Heart left ventricle (tissue), 13 donors: ENCODE measurements at regions not wholly inside any gene's neighbourhood (a gene's known extent, or its start where the extent isn't known, plus 50 kb on each side); places are given as distances from the start of the nearest gene placed in this dataset.

Source experiments
- POLR2A ChIP-seq, 2 donors: fragments of 450-650 bp; IDR thresholded peaks; one replicate each; pipeline ENCODE4 v1.6.1; 2017; ENCODE audit warnings: antibody characterized with exemption in 2 of 2, mild to moderate bottlenecking in 2 of 2, moderate library complexity in 2 of 2
- TF ChIP-seq, protein P1 (sequence below), 12 donors: fragments of 200-600 bp; sonication (generic) in 4 of 12; IDR thresholded peaks; one replicate each; pipeline versions ENCODE4 v1.5.0 to v1.8.0; 2018 to 2022; ENCODE audit warnings: antibody characterized with exemption in 12 of 12, mild to moderate bottlenecking in 5 of 12
- donor health status: ischemic (EF 13 %, LVEDD 7.1; RV severe dilation, severe dysfunction).
- donor health status: DM: no; HTN: yes; CAD: no.
- donor health status: DM: no; HTN: no; CAD: no.
- donor health status: ischemic (EF 25% LVEDD 6.9; RV normal size, moderate dysfunction).
- donor health status: ischemic (EF 25% LVEDD 5.7; RV mildly dilated, moderate dysfunction).
- donor health status: ischemic (EF 35%, LVEDD 5.7; RV mildly dilated, moderate dysfunction).
- donor health status: nonischemic (EF 11% LVEDD 7.7; RV severe dilation, severe dysfunction).
- donor health status: DM: yes; HTN: yes; CAD: no.
- donor health status: PGD.
- donor health status: ischemic (EF 29% LVEDD 5.4; RV normal size, mild dysfunction).
- donor health status: nonischemic (EF 23%, LVEDD 6.1; RV moderate dilation, normal function).

GRCh38 chr5:9922719-9923118 is 292.6 kb upstream of the TAS2R1 start:
- TF ChIP-seq, protein P1, sequence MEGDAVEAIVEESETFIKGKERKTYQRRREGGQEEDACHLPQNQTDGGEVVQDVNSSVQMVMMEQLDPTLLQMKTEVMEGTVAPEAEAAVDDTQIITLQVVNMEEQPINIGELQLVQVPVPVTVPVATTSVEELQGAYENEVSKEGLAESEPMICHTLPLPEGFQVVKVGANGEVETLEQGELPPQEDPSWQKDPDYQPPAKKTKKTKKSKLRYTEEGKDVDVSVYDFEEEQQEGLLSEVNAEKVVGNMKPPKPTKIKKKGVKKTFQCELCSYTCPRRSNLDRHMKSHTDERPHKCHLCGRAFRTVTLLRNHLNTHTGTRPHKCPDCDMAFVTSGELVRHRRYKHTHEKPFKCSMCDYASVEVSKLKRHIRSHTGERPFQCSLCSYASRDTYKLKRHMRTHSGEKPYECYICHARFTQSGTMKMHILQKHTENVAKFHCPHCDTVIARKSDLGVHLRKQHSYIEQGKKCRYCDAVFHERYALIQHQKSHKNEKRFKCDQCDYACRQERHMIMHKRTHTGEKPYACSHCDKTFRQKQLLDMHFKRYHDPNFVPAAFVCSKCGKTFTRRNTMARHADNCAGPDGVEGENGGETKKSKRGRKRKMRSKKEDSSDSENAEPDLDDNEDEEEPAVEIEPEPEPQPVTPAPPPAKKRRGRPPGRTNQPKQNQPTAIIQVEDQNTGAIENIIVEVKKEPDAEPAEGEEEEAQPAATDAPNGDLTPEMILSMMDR (IDR thresholded peaks at IDR 0.05): peak in 3 of 12 donors; percentile 13 to 30 (median 16)
- TF ChIP-seq POLR2A (IDR thresholded peaks at IDR 0.05): no peak
